Middle frontal gyrus (tissue), 1 donor: ENCODE measurements at regions not wholly inside any gene's neighbourhood (a gene's known extent, or its start where the extent isn't known, plus 50 kb on each side); places are given as distances from the start of the nearest gene placed in this dataset.
"Not testable (repeated sequence)": the region's sequence is repeated elsewhere in the genome, so short reads cannot be mapped to it uniquely, and the experiment has no call there.

Experiments
- DNase-seq: peaks from one replicate; pipeline ENCODE4 v3.0.0-alpha.2; 2015; ENCODE audit warnings: low spot score; ENCODE audit errors: extremely low spot score

DNA sequence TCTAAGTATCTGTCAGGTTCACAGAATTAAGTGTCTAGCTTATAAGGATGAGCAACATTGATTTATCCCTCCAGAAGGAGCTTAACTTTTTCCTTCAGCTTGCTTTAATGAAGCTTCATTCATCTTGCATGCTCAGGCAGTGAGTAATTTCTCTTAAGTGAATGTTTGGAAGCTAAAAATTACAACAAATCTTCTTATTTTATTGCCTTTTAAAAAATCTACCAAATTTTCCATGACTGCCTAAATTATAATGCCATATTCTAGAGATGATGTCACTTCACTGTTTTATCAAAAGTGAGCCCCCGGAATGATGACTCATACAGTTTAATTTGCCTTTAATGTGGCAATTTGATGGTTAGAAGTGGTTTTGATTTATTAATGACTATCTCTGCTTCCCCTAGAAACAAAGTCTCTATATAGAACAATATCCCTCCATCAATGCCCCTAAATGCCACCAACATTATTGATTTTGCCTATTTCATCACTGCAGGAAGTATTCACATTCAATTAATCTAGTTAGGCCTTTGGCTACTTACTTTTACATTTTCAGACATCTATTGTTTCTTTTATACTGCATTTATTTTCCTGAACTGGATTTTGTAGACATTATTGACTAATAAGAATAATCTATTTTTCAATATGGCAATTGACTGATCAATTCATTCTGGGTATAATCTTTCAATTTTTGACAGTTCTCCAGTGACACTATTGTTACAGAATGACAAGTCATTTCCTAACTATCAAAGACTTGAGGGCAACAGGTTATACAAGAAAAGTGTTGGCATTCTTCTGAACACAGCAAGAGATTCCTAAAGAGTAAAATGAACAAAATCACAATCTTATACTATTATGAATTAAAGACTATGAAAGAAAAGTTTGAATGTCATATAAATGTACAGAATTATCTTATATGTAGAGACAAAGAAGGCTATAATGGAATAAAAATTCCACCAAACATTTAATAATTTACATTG lies 139.3 kb upstream of the ODAD2 start:
- DNase-seq: no peak

DNA sequence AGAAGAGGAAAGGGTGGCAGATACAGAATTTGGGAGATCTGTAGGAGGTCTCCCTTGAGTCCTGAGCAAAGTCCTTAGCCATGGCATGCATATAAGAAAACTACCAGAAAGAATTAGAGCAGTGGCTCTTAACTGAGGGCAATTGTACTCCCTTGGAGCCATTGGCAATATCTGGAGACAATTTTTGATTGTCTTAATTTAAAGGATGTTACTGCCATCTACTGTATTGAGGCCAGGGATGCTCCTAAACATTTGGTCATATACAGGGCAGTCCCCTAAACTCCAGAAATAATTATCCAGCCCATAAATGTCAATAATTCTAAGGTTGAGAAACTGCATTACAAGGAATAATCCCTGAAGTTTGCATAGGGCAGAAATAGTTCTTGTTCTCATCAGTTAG lies 136.4 kb upstream of the ODAD2 start:
- DNase-seq: no peak

DNA sequence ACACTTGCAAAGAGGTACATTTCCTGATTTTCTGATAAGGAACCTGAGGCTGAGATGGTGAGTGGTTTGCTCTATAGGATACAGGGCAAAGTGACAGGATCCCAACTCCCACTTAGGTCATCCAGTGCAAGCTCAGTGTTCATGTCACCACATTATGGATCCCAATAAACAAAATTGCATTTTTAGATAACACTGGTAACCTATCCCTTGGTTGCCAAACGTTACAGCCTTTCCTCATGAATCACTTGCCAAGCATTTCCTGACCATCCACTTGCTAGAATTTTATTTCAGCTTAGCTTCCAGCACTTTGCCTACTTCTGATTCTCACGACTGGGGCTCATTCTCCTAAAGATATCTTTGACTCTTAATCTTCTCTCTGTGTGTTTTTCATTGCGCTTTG lies 131.4 kb upstream of the ODAD2 start:
- DNase-seq: no peak

DNA sequence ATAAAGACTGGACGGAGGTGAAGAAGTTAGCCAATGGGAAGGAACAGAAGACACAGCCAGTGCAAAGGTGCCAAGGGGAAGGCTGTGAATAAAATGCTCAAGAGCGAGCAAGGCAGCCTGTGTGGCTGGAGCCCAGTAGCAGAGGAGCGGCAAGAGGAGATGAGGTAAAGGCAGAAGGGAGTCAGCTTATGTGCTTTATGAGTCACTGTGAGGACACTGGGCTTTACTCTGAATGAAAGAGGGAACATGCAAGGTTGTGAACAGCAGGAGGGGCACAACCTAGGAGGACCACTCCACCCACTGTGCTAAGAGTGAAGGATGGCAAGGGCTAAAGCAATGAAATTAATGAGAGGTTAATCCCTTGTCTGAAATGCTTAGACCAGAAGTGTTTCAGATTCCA lies 129.0 kb upstream of the ODAD2 start:
- no peak for DNase-seq

DNA sequence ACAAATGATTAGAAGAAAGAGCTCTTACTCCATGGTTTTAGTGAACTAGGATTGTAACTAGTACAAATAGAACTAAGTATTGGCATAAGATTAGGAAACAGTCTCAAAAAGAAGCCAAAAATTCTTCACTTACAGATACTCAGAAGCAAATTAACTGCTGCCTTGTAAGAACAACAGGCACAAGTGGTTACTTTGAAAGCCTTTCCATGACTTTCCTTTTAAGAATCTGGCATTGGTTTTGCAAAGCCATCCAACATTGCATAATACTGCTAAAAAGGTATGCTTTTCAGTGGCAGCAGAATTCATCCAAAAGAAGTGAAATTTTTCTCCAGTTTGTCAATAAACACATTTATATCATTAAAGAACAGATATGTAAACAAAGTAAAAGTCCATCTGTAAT lies 126.8 kb upstream of the ODAD2 start:
- DNase-seq: no peak

DNA sequence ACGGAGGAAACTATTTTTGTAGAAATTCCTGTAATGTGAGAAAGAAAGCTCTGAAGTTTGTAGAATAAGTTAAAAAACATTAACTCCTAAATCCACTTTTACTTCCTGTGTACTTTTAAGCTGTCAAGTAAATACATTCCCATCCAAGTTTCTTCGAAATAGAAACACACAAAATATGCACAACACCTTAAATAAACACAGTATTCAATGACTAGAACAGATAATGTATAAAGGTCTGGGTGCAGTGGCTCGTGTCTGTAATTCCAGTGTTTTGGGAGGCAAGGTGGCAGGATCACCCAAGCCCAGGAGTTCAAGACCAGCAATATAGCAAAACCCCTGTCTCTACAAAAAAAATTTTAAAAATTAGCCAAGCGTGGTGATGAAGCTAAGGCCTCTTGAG lies 121.9 kb upstream of the ODAD2 start:
- no peak for DNase-seq

DNA sequence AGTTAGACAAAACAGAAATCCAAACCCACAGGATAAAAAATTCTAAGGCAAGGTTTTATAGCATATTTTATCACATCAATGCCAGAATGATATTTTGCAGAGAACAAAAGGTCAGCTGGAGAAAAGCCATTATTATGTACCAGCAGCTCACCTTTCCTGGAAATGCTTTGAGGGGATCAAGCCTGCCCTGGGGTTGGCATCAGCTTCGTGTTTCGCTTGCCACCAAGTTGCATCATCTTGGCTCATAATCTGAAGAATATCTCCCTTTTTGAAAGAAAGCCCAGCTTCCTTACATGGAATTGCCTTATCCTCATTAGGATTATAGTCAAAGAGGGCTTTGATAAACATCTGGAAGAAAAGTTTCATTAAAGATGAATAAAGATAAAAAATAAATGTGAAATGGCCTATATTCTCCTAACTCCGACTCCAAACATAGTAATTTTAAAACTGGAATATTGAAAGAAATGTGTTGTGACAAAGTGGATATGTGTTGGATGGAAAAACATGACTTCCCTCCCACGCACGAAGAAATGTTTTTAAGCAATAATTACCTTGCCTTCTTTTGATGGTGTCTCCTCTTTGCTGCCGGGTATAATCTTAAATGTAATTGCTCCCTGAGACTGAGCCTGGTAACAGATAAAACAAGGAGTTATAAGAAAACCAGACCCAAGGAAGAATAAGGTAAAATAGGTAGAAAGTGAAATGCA lies 121.3 kb upstream of the ODAD2 start:
- DNase-seq: no peak

DNA sequence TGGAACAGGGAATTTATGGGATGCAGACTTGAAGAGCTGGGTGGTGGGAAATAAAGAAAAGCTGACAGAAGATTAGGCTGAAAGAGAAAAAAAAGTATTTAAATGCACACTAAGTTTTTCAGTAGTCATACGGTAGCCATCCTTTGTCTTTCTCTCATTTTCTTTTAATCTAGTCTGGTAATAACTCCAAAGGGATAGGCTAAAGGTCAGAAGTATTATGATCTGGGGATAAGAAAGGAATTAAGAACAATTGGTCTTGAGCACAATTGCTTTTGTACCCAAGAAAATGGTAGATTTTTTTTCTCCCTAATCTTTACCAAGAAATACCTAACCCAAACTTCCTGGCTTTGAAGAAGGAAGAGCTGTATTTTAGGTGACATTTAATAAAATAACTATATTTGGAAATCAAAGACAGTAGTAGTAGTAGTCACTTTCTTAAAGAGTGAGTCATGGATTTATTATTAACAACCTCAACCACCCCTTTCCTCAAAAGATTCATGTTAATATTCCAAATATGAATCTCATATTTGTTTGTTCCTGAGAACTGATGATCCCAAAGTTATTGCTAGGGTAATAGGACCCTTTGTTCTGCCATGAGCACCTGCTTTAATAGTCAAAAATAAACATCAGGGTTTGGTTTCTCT lies 120.2 kb upstream of the ODAD2 start:
- no peak for DNase-seq

DNA sequence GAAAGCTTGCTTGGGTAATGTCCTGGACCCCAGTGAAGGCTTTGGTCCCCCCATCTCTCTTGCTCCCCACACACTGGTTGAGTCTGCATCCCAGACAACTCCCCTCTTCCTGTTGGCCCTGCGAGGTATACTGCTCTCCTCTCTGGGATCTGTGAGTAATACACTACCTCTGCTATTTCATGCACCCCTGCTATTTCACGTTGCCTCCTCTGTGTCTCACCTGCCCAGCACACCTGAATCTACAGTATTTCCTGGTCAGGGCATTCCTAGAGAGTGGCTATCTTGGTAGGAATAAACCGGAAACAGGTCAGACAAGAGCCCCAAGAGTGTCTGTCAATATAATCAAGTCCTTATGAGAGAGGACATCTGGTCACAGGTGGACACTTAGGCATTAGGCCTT lies 114.3 kb upstream of the ODAD2 start:
- no peak for DNase-seq

DNA sequence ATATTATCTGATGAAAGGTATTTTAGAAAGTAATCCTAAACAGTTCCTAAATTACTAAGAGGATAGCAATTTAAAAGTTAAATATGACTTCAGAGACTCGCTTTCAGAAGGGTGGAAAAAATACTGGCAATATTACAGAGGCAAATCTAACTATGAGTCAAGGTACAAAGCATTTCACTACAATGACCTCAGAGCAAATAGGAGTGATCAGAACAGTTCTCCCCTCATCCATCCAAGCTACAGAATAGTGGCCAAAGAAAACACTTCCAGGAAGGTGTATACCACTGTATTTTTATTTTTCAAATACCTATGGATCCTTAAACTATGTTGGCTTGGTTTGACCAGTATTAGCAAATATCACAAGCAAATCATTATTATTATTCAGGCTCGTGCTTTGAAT lies 112.8 kb upstream of the ODAD2 start:
- no peak for DNase-seq

DNA sequence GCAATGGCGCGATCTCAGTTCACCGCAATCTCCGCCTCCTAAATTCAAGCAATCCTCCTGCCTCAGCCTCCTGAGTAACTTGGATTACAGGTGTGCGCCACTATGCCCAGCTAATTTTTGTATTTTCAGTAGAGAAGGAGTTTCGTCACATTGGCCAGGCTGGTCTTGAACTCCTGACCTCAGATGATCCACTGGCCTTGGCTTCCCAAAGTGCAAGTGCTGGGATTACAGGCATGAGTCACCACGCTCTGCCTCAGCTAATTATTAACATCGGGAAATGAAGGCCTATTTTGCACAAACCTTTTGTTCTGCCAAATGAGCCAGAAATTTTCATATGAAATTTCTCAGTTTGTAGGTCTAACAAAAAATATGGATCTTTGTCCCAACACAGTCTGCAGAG lies 106.7 kb upstream of the ODAD2 start:
- DNase-seq: no peak

DNA sequence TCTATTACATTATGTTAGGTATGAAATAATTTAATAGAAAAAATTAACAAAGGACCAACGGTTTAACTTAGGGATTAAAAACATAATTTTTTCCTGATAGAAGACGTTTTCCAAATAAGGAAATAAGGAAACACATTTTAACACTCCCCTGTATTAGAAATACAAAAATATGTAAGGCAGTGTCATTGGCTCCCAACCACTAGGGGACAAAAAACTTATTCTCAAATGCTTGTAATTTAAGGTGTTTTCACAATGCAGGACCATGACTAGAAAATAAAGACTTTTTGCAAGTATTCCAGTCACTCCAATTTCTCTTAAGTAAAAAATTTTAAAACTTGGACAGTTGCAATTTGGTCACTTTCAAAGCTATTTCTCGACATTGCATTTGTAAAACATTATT lies 98.8 kb upstream of the ODAD2 start:
- no peak for DNase-seq

DNA sequence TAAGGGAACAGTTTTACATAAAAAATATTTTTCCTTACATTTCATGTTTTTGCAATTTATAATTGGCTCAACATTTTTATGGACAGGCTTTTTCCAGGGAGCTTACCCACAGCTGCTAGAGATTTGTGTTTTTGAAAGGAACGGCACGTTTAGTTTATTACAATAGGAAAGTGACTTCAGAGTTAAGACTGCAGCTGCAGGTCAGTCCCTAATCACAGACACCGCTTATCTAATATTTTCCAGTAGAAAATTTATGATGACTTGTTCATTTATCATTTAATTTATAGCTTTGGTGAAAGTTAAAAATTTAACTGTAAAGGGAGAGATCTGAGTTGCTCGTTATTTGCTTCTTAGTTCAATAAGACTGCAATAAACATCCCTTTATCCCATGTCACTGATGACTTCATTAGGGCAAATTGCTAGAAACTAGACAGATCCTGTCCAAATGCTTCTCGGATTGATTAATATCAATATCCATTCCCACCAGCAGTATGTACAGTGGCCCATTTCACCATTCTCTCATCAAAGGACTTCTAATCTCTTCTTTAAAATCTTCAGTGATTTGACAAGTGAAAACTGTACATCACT lies 97.0 kb upstream of the ODAD2 start:
- DNase-seq: no peak

DNA sequence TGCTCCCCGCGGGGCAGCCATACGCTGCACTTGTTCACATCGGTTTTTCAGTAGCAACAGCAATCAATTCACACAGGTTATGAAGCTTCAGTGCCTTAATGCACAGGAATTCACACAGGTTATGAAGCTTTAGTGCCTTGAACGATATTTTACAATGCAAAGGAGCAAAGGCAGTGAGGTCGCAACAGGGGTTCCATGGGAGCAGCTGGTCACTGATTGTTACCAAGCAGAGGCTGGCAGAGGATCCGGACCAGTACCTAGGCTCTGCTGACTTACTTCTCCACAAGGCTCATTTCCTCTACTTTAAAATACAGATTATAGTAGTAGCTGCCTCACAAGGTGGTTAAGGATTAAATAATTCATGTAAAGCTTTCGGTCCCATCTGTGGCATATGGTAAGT lies 95.2 kb upstream of the ODAD2 start:
- no peak for DNase-seq

DNA sequence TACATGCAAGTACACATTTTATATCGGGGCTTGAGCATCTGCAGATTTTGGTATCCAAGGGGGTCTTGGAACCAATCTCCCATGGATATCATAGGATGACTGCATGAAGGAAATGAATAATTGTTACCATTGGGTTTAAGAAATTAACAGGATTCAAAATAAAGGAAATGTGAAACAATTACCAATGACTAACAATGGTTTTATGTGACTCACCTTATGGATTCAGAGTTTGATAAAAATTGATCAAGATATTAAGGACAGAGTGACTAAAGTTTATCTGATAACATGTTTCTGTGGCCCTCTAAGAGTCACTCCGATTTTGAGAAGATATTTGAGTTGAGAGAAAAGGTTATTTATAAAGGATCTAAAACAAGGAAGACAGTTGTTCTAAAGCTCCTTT lies 93.0 kb upstream of the ODAD2 start:
- DNase-seq: no peak

DNA sequence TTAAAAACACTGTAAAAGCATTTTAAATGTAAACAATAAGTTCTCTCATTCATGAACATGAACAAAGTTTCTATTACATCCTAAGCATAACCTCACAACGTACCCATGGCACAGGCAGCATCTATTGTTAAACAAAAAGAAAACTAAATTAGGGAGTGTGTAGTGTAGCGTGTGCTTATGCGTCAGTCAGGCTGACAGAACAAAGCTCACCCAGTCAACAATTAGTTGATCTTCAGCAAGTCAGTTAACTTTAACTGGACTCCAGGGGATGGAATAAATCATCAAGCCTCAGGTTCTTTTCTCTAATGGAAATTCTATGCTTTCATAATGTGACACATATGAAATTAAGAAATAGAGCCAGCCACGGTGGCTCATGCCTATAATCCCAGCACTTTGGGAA lies 91.6 kb upstream of the ODAD2 start:
- DNase-seq: no peak

DNA sequence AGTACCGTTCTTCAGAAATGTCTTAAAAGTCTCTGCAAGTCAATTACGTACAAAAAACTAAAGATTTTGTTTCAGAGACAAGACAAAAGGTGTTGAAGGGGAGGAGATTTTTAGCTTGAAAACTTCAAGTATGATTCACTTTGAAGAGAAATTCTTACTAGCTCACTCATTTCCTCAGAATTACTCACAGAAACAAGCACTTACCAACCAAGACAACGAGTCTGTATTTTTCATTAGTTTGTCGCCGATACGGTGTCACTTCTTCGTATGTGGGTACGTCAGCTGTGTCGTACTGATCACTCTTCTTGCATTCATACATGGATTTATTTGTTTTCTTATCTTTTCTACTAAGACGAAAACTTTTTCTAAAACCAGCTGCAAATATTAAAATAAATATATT lies 90.6 kb upstream of the ODAD2 start:
- no peak for DNase-seq

DNA sequence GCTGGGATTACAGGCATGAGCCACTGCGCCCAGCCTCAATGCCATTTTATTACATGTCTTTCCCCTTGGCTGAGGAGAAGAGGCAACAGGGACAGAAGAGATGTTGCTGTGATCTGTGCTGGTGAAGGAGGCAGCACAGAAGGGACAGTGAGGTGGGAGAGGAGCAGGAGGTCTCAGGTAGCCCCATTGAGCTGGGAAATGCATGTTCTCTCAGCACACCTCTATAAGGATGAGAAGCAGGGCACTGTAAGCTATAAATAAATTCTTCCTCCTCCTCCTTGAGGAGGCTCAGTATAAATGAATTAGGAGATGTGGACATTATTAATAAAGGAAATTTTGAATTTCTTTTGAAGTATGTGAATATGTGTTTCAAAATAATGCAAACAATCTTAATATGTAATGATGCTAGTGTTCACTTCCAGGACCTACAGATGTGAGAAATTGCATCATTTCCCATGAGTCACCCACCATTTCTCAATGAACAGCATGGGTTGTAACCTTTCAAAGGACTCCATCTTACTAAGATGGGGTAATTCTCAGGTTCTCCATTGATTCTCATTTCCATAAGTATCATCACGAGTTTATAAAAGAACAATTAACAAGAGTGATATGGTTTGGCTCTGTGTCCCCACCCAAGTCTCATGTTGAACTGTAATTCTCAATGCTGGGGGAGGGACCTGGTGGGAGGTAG lies 88.9 kb upstream of the ODAD2 start:
- DNase-seq: no peak

DNA sequence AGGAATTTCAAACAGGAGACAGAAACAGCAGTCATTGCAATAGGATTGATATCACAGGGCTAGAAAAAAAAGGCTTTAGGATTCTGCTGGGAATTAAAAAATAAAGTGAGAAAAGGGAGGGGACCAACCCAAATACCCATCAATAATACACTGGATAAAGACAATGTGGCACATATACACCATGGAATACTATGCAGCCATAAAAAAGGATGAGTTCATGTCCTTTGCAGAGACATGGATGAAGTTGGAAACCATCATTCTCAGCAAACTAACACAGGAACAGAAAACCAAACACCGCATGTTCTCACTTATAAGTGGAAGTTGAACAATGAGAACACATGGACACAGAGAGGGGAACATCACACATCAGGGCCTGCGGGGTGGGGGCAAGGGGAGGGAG lies 86.9 kb upstream of the ODAD2 start:
- not testable (repeated sequence) for DNase-seq

DNA sequence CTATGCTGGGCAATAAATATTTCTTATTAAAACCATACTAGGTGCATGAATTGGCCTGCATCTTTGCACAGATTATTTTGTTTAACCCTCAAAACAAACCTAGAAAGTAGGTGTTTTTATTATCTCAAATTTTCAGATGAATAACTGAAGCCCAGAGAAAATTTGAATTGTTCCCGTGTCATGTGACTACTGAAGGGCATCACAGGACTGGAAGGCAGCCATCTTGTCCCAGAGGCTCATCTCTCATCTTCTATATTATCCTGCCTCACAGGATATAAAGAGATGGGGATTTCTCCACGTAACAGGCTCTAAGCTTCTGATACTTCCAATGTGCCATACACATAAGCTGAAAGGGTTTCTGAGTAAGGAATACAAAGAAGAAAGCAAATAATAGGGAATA lies 84.0 kb upstream of the ODAD2 start:
- no peak for DNase-seq

DNA sequence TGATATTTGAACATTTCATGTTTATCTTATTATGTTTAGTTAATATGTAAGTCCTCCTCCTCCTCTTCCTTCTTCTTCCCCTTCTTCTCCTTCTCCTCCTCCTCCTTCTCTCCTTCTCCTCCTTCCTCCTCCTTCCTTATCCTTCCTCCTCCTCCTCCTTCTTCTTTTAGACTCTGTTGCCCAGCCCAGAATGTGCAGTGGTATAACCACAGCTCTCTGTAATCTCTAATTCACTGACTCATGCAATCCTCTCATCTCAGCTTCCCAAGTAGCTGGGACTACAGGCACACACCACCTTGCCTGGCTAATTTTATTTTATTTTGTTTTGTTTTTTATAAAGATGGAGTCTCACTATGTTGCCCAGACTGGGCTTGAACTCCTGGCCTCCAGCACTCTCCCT lies 83.4 kb upstream of the ODAD2 start:
- no peak for DNase-seq
